ENCODE measurements at regions not wholly inside any gene's neighbourhood (a gene's known extent, or its start where the extent isn't known, plus 50 kb on each side); places are given as distances from the start of the nearest gene placed in this dataset.

- H3K4me3 ChIP-seq (ENCODE audit: low read depth in 2 of 2, low read length in 2 of 2): no peak overlapping the region
- intact Hi-C loops (cut with micrococcal nuclease; ENCODE audit: unreplicated experiment) (no loop called here), in situ Hi-C loops (cut with HindIII; ENCODE audit: low pct_unique_long_range_greater_than_20kb, low sequenced_read_pairs) (no loop called here)
- ChIA-PET POLR2A (no interaction called here), CTCF (no interaction called here)
- TF ChIP-seq, protein P1, sequence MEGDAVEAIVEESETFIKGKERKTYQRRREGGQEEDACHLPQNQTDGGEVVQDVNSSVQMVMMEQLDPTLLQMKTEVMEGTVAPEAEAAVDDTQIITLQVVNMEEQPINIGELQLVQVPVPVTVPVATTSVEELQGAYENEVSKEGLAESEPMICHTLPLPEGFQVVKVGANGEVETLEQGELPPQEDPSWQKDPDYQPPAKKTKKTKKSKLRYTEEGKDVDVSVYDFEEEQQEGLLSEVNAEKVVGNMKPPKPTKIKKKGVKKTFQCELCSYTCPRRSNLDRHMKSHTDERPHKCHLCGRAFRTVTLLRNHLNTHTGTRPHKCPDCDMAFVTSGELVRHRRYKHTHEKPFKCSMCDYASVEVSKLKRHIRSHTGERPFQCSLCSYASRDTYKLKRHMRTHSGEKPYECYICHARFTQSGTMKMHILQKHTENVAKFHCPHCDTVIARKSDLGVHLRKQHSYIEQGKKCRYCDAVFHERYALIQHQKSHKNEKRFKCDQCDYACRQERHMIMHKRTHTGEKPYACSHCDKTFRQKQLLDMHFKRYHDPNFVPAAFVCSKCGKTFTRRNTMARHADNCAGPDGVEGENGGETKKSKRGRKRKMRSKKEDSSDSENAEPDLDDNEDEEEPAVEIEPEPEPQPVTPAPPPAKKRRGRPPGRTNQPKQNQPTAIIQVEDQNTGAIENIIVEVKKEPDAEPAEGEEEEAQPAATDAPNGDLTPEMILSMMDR (IDR thresholded peaks at IDR 0.05): no peak
- TF ChIP-seq REST (IDR thresholded peaks at IDR 0.05; ENCODE audit: insufficient read depth in 1 of 2, low read depth in 2 of 2, low read length in 1 of 2) (no peak), POLR2AphosphoS5 (IDR thresholded peaks at IDR 0.05; ENCODE audit: low read depth, low read length) (no peak), TCF7L2 (IDR thresholded peaks at IDR 0.05; ENCODE audit: low read depth, low read length) (no peak), SIN3A (IDR thresholded peaks at IDR 0.05; ENCODE audit: borderline replicate concordance, insufficient read depth, low read depth, low read length) (no peak)
- no peaks in the 10 kb centered on the region for H3K36me3 ChIP-seq (ENCODE audit: control insufficient read depth, insufficient read depth, low read length)
- H3K4me1 ChIP-seq (ENCODE audit: control insufficient read depth, insufficient read depth, low read length): no peaks in the 10 kb centered on the region
- BruUV-seq (replicated peaks): no TSS peak
- H3K27ac ChIP-seq (ENCODE audit: low read length): no peak overlapping the region
- ATAC-seq: no peak
- no peaks in the 10 kb centered on the region for H3K27me3 ChIP-seq (ENCODE audit: control insufficient read depth, insufficient read depth, low read length)
- no peaks in the 10 kb centered on the region for H3K9me3 ChIP-seq (ENCODE audit: control insufficient read depth, insufficient read depth, low read depth, low read length)
- no peak for DNase-seq (ENCODE audit: low read depth, low spot score)
Measured at GRCh38 chr4:174387721-174388120, 104.0 kb downstream of the CEP44 start.

GRCh38 chr4:174387143-174387542, 103.4 kb downstream of the CEP44 start:
- BruUV-seq (replicated peaks): no TSS peak
- ATAC-seq: no peak
- Histone ChIP-seq H3K36me3 (ENCODE audit: control insufficient read depth, insufficient read depth, low read length) (no peaks in the 10 kb centered on the region), H3K4me1 (ENCODE audit: control insufficient read depth, insufficient read depth, low read length) (no peaks in the 10 kb centered on the region), H3K27ac (ENCODE audit: low read length) (no peak overlapping the region), H3K9me3 (ENCODE audit: control insufficient read depth, insufficient read depth, low read depth, low read length) (no peaks in the 10 kb centered on the region), H3K4me3 (ENCODE audit: low read depth in 2 of 2, low read length in 2 of 2) (no peak overlapping the region), H3K27me3 (ENCODE audit: control insufficient read depth, insufficient read depth, low read length) (no peaks in the 10 kb centered on the region)
- CTCF ChIA-PET: no interaction called here
- TF ChIP-seq, protein P1 (IDR thresholded peaks at IDR 0.05): no peak
- TF ChIP-seq POLR2AphosphoS5 (IDR thresholded peaks at IDR 0.05; ENCODE audit: low read depth, low read length) (no peak), SIN3A (IDR thresholded peaks at IDR 0.05; ENCODE audit: borderline replicate concordance, insufficient read depth, low read depth, low read length) (no peak), TCF7L2 (IDR thresholded peaks at IDR 0.05; ENCODE audit: low read depth, low read length) (no peak), REST (IDR thresholded peaks at IDR 0.05; ENCODE audit: insufficient read depth in 1 of 2, low read depth in 2 of 2, low read length in 1 of 2) (no peak)
- in situ Hi-C loops (cut with HindIII; ENCODE audit: low pct_unique_long_range_greater_than_20kb, low sequenced_read_pairs) (no loop called here), intact Hi-C loops (cut with micrococcal nuclease; ENCODE audit: unreplicated experiment) (no loop called here)
- POLR2A ChIA-PET: no interaction called here
- no peak for DNase-seq (ENCODE audit: low read depth, low spot score)

Measured in Panc1 (cell line).